Fibroblast of upper back skin (primary cell): ENCODE measurements at regions not wholly inside any gene's neighbourhood (a gene's known extent, or its start where the extent isn't known, plus 50 kb on each side); places are given as distances from the start of the nearest gene placed in this dataset.
A peak's percentile ranks its signal among the peaks of the same experiment; 100 is the strongest.
"Not testable (repeated sequence)": the region's sequence is repeated elsewhere in the genome, so short reads cannot be mapped to it uniquely, and the experiment has no call there.

Source experiments
- DNase-seq: peaks from one replicate; pipeline ENCODE4 v3.0.0-alpha.2; 2013

GRCh38 chr3:106420628-106421027 is 551.8 kb upstream of the CBLB start:
- no peak for DNase-seq

- no peak for DNase-seq
Observed at GRCh38 chr3:106421426-106421825, 552.6 kb upstream of the CBLB start.

GRCh38 chr3:106421909-106422308 is 553.1 kb upstream of the CBLB start:
- DNase-seq: peak; percentile 90

GRCh38 chr3:106423321-106424225 is 554.8 kb upstream of the CBLB start:
- peak; percentile 57 for DNase-seq

- DNase-seq: peak; percentile 70
Observed at GRCh38 chr3:106425026-106425425, 556.2 kb upstream of the CBLB start.

GRCh38 chr3:106425916-106426315 is 557.1 kb upstream of the CBLB start:
- DNase-seq: no peak

- DNase-seq: peak; percentile 100
Observed at GRCh38 chr3:106428565-106428994, 559.8 kb upstream of the CBLB start.

- no peak for DNase-seq
Observed at GRCh38 chr3:106431721-106432120, 562.9 kb upstream of the CBLB start.

- DNase-seq: no peak
Observed at GRCh38 chr3:106435899-106436453, 567.2 kb upstream of the CBLB start.

- DNase-seq: no peak
Observed at GRCh38 chr3:106438887-106439286, 570.1 kb upstream of the CBLB start.

GRCh38 chr3:106440672-106441071 is 571.9 kb upstream of the CBLB start:
- no peak for DNase-seq

- DNase-seq: no peak
Observed at GRCh38 chr3:106446271-106446670, 577.5 kb upstream of the CBLB start.

- DNase-seq: peak; percentile 55
Observed at GRCh38 chr3:106447723-106448301, 579.0 kb upstream of the CBLB start.

- not testable (repeated sequence) for DNase-seq
Observed at GRCh38 chr3:106448372-106448966, 579.7 kb upstream of the CBLB start.

GRCh38 chr3:106452096-106452495 is 583.3 kb upstream of the CBLB start:
- DNase-seq: no peak

GRCh38 chr3:106454497-106454896 is 585.7 kb upstream of the CBLB start:
- no peak for DNase-seq

GRCh38 chr3:106457281-106458180 is 588.7 kb upstream of the CBLB start:
- DNase-seq: peak; percentile 97

GRCh38 chr3:106458952-106459351 is 590.1 kb upstream of the CBLB start:
- DNase-seq: no peak

GRCh38 chr3:106466881-106467280 is 598.1 kb upstream of the CBLB start:
- DNase-seq: no peak

GRCh38 chr3:106473576-106474475 is 605.0 kb upstream of the CBLB start:
- no peak for DNase-seq

GRCh38 chr3:106482451-106482850 is 613.6 kb upstream of the CBLB start:
- peak; percentile 61 for DNase-seq
